ENCODE measurements at regions not wholly inside any gene's neighbourhood (a gene's known extent, or its start where the extent isn't known, plus 50 kb on each side); places are given as distances from the start of the nearest gene placed in this dataset.

GRCh38 chr15:36506733-36507356, 72.6 kb upstream of the CDIN1 start:
- H3K4me1 Mint-ChIP-seq: no peaks in the 10 kb centered on the region
- peaks cover 4 to 5% of the 10 kb centered on the region in 2 donors for H3K9me3 Mint-ChIP-seq
- H3K27me3 ChIP-seq (ENCODE audit: control insufficient read depth, insufficient read depth, low read length): peaks cover 2% of the 10 kb centered on the region
- TF ChIP-seq CTCF (IDR thresholded peaks at IDR 0.05): no peak
- intact Hi-C loops (cut with micrococcal nuclease): no loop called here
- H3K36me3 Mint-ChIP-seq: no peaks in the 10 kb centered on the region
- 34% methylated on average over 2 of the region's 3 CpGs for WGBS (ENCODE audit: insufficient coverage)
- no peak for DNase-seq
- H3K27ac ChIP-seq (ENCODE audit: low read length): no peak overlapping the region
- no peaks in the 10 kb centered on the region for H3K36me3 ChIP-seq (ENCODE audit: control insufficient read depth, insufficient read depth, low read length)
- no peak overlapping the region for H3K4me3 ChIP-seq (ENCODE audit: low read length)
- no peaks in the 10 kb centered on the region for H3K9me3 ChIP-seq (ENCODE audit: control insufficient read depth, insufficient read depth, low read length)
- H3K4me3 Mint-ChIP-seq: no peak overlapping the region
- H3K4me1 ChIP-seq (ENCODE audit: control insufficient read depth, insufficient read depth, low read length): no peaks in the 10 kb centered on the region
- no peak for ATAC-seq
- H3K27ac Mint-ChIP-seq: no peak overlapping the region
- H3K27me3 Mint-ChIP-seq (ENCODE audit: low read depth in 2 of 2): no peaks in the 10 kb centered on the region

- 17% methylated on average over 1 of the region's 1 CpG for WGBS (ENCODE audit: insufficient coverage)
- Histone ChIP-seq H3K9me3 (ENCODE audit: control insufficient read depth, insufficient read depth, low read length) (no peaks in the 10 kb centered on the region), H3K27me3 (ENCODE audit: control insufficient read depth, insufficient read depth, low read length) (peaks cover 2% of the 10 kb centered on the region), H3K4me1 (ENCODE audit: control insufficient read depth, insufficient read depth, low read length) (no peaks in the 10 kb centered on the region), H3K36me3 (ENCODE audit: control insufficient read depth, insufficient read depth, low read length) (no peaks in the 10 kb centered on the region), H3K4me3 (ENCODE audit: low read length) (no peak overlapping the region), H3K27ac (ENCODE audit: low read length) (no peak overlapping the region)
- no peak for DNase-seq
- intact Hi-C loops (cut with micrococcal nuclease): no loop called here
- ATAC-seq: no peak
- Mint-ChIP-seq H3K36me3 (no peaks in the 10 kb centered on the region), H3K4me1 (no peaks in the 10 kb centered on the region), H3K27ac (no peak overlapping the region), H3K4me3 (no peak overlapping the region), H3K9me3 (peaks cover 4 to 5% of the 10 kb centered on the region in 2 donors), H3K27me3 (ENCODE audit: low read depth in 2 of 2) (no peaks in the 10 kb centered on the region)
- no peak for TF ChIP-seq CTCF (IDR thresholded peaks at IDR 0.05)
Observed at GRCh38 chr15:36507458-36507857, 72.0 kb upstream of the CDIN1 start.

- peaks cover 2% of the 10 kb centered on the region for H3K27me3 ChIP-seq (ENCODE audit: control insufficient read depth, insufficient read depth, low read length)
- no peak overlapping the region for H3K4me3 Mint-ChIP-seq
- no peak for TF ChIP-seq CTCF (IDR thresholded peaks at IDR 0.05)
- intact Hi-C loops (cut with micrococcal nuclease): no loop called here
- no peak overlapping the region for H3K27ac ChIP-seq (ENCODE audit: low read length)
- no peaks in the 10 kb centered on the region for H3K27me3 Mint-ChIP-seq (ENCODE audit: low read depth in 2 of 2)
- whole genome bisulfite sequencing (ENCODE audit: insufficient coverage): 92% methylated on average over 3 of the region's 3 CpGs
- H3K9me3 ChIP-seq (ENCODE audit: control insufficient read depth, insufficient read depth, low read length): no peaks in the 10 kb centered on the region
- no peaks in the 10 kb centered on the region for H3K36me3 ChIP-seq (ENCODE audit: control insufficient read depth, insufficient read depth, low read length)
- no peak overlapping the region for H3K27ac Mint-ChIP-seq
- ATAC-seq (no peak), DNase-seq (no peak)
- no peaks in the 10 kb centered on the region for H3K36me3 Mint-ChIP-seq
- no peak overlapping the region for H3K4me3 ChIP-seq (ENCODE audit: low read length)
- H3K4me1 Mint-ChIP-seq: no peaks in the 10 kb centered on the region
- H3K4me1 ChIP-seq (ENCODE audit: control insufficient read depth, insufficient read depth, low read length): no peaks in the 10 kb centered on the region
- H3K9me3 Mint-ChIP-seq: peaks cover 4 to 5% of the 10 kb centered on the region in 2 donors
Observed at GRCh38 chr15:36511594-36511993, 67.8 kb upstream of the CDIN1 start.

- DNase-seq (no peak), ATAC-seq (no peak)
- Histone ChIP-seq H3K4me3 (ENCODE audit: low read length) (no peak overlapping the region), H3K4me1 (ENCODE audit: control insufficient read depth, insufficient read depth, low read length) (no peaks in the 10 kb centered on the region), H3K36me3 (ENCODE audit: control insufficient read depth, insufficient read depth, low read length) (no peaks in the 10 kb centered on the region), H3K27me3 (ENCODE audit: control insufficient read depth, insufficient read depth, low read length) (no peaks in the 10 kb centered on the region), H3K27ac (ENCODE audit: low read length) (no peak overlapping the region), H3K9me3 (ENCODE audit: control insufficient read depth, insufficient read depth, low read length) (no peaks in the 10 kb centered on the region)
- Mint-ChIP-seq H3K9me3 (no peaks in the 10 kb centered on the region), H3K4me3 (no peak overlapping the region), H3K36me3 (no peaks in the 10 kb centered on the region), H3K27me3 (ENCODE audit: low read depth in 2 of 2) (no peaks in the 10 kb centered on the region), H3K4me1 (no peaks in the 10 kb centered on the region), H3K27ac (no peak overlapping the region)
- no peak for TF ChIP-seq CTCF (IDR thresholded peaks at IDR 0.05)
- intact Hi-C loops (cut with micrococcal nuclease): no loop called here
- 80% methylated on average over 1 of the region's 1 CpG for WGBS (ENCODE audit: insufficient coverage)
Observed at GRCh38 chr15:36517758-36518157, 61.7 kb upstream of the CDIN1 start.

Measured in natural killer cell (primary cell).